Neural cell (in vitro differentiated cells): ENCODE measurements at regions not wholly inside any gene's neighbourhood (a gene's known extent, or its start where the extent isn't known, plus 50 kb on each side); places are given as distances from the start of the nearest gene placed in this dataset.

Source experiments
- H2AFZ ChIP-seq: fragments of 200-600, 300-800 bp; sonication (generic), shearing (Covaris generic); 2 replicates; pipeline ENCODE4 v1.6.0; 2014; ENCODE audit warnings: low read depth, mild to moderate bottlenecking, antibody characterized with exemption, low read length, moderate library complexity
- H3F3A ChIP-seq: fragments of 200-600 bp; shearing (Covaris generic); 2 replicates; pipeline ENCODE4 v1.6.1; 2016; ENCODE audit warnings: mild to moderate bottlenecking, moderate library complexity, mixed read lengths, antibody characterized with exemption, low read length; ENCODE audit not compliant: insufficient read depth, poor library complexity, severe bottlenecking
- H3K27ac ChIP-seq: fragments of 200-600, 300-800 bp; sonication (generic), shearing (Covaris generic); 2 replicates; pipeline ENCODE4 v1.5.1; 2014; ENCODE audit warnings: mild to moderate bottlenecking, low read length, moderate library complexity
- H3K27me3 ChIP-seq: fragments of 300-800, 200-600 bp; sonication (generic), shearing (Covaris generic); 2 replicates; pipeline ENCODE4 v1.6.0; 2014; ENCODE audit warnings: mild to moderate bottlenecking, low read depth, low read length, moderate library complexity; ENCODE audit not compliant: insufficient read depth
- H3K36me3 ChIP-seq: fragments of 300-800, 200-600 bp; sonication (generic), shearing (Covaris generic); 2 replicates; pipeline ENCODE4 v1.5.1; 2014; ENCODE audit warnings: mild to moderate bottlenecking, antibody characterized with exemption, low read length, moderate library complexity; ENCODE audit not compliant: insufficient read depth
- H3K4me2 ChIP-seq: fragments of 300-800, 200-600 bp; sonication (generic), shearing (Covaris generic); 2 replicates; pipeline ENCODE4 v1.6.0; 2014; ENCODE audit warnings: mild to moderate bottlenecking, low read length
- H3K4me3 ChIP-seq: fragments of 300-800, 200-600 bp; sonication (generic), shearing (Covaris generic); 2 replicates; pipeline ENCODE4 v1.5.1; 2014; ENCODE audit warnings: mild to moderate bottlenecking, low read length, moderate library complexity
- H3K79me2 ChIP-seq: fragments of 200-600 bp; shearing (Covaris generic); replicated peaks from 2 replicates; pipeline ENCODE4 v1.6.0; 2014; ENCODE audit warnings: mild to moderate bottlenecking, low read length, moderate library complexity; ENCODE audit not compliant: insufficient read depth
- H3K9ac ChIP-seq: fragments of 300-800, 200-600 bp; sonication (generic), shearing (Covaris generic); 2 replicates; pipeline ENCODE4 v1.6.1; 2016; ENCODE audit warnings: mild to moderate bottlenecking, low read length, mixed read lengths
- H3K9me2 ChIP-seq: fragments of 200-600 bp; shearing (Covaris generic); 2 replicates; pipeline ENCODE4 v1.6.1; 2016; ENCODE audit warnings: mild to moderate bottlenecking, low read length, mixed read lengths; ENCODE audit not compliant: insufficient read depth
- H3K9me3 ChIP-seq: fragments of 200-600, 300-800 bp; sonication (generic), shearing (Covaris generic); 2 replicates; pipeline ENCODE4 v1.6.1; 2016; ENCODE audit warnings: mild to moderate bottlenecking, mixed run types, low read length, moderate library complexity, mixed read lengths
- H4K20me1 ChIP-seq: fragments of 200-600 bp; shearing (Covaris generic); 2 replicates; pipeline ENCODE4 v1.6.1; 2016; ENCODE audit warnings: mild to moderate bottlenecking, mixed run types; ENCODE audit not compliant: insufficient read depth
- EP300 ChIP-seq: fragments of 450-650 bp; conservative IDR thresholded peaks from 2 replicates; pipeline ENCODE4 v1.6.1; 2014; ENCODE audit warnings: antibody characterized with exemption, mild to moderate bottlenecking, moderate library complexity; ENCODE audit not compliant: poor library complexity, severe bottlenecking
- EZH2 ChIP-seq: fragments of 200-600, 300-800 bp; shearing (Covaris generic), sonication (generic); IDR thresholded peaks from 2 replicates; pipeline ENCODE4 v1.6.1; 2014; ENCODE audit warnings: antibody characterized with exemption, low read length, borderline replicate concordance, mild to moderate bottlenecking; ENCODE audit not compliant: insufficient read depth, poor library complexity, severe bottlenecking
- MXI1 ChIP-seq: fragments of 450-650 bp; conservative IDR thresholded peaks from 2 replicates; pipeline ENCODE4 v1.6.1; 2014; ENCODE audit warnings: antibody characterized with exemption, mild to moderate bottlenecking; ENCODE audit not compliant: poor library complexity, severe bottlenecking
- POLR2AphosphoS5 ChIP-seq: IDR thresholded peaks from 2 replicates; pipeline ENCODE4 v1.6.1; 2012
- RAD21 ChIP-seq: fragments of 450-650 bp; conservative IDR thresholded peaks from 2 replicates; pipeline ENCODE4 v1.6.1; 2014; ENCODE audit warnings: antibody characterized with exemption, mild to moderate bottlenecking, moderate library complexity
- SMC3 ChIP-seq: fragments of 450-650 bp; conservative IDR thresholded peaks from 2 replicates; pipeline ENCODE4 v1.6.1; 2014; ENCODE audit warnings: antibody characterized with exemption, mild to moderate bottlenecking, moderate library complexity; ENCODE audit not compliant: poor library complexity
- TAF1 ChIP-seq: IDR thresholded peaks from 2 replicates; pipeline ENCODE4 v1.6.1; 2012; ENCODE audit warnings: low read depth
- TF ChIP-seq, protein P1 (sequence below): IDR thresholded peaks from 2 replicates; pipeline ENCODE4 v1.6.1; 2012; ENCODE audit warnings: borderline replicate concordance
- TF ChIP-seq, protein P2 (sequence below): fragments of 450-650 bp; IDR thresholded peaks from 2 replicates; pipeline ENCODE4 v1.5.1; 2014; ENCODE audit warnings: antibody characterized with exemption, mild to moderate bottlenecking, moderate library complexity; ENCODE audit not compliant: poor library complexity, severe bottlenecking

DNA sequence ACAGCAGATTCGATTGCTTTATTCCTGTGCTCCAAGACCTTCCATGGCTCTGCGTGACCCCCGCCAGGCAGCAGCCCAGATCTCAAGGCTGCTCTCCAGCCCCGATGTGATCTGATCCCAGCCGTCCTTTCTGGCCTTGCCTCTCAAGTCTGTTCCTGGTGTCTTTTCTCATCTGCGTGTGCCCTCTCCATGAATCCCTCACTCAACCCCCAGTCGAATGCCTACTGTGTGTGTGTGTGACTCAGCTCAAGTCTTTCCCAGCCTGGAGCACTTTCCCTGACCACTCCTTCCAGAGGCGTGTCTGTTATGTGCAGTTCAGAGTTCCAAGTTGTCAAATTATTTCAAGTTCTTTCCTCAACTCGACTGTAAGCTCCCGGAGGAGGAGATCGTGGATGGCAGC lies 64.0 kb downstream of the MRM1 start:
- Histone ChIP-seq H3K9me2 (no peaks in the 10 kb centered on the region), H3K4me3 (no peak overlapping the region), H3K79me2 (no peaks in the 10 kb centered on the region), H3F3A (no peaks in the 10 kb centered on the region), H3K9ac (no peak overlapping the region), H4K20me1 (no peaks in the 10 kb centered on the region), H3K27me3 (no peaks in the 10 kb centered on the region), H3K4me2 (no peak overlapping the region), H2AFZ (no peak overlapping the region), H3K9me3 (no peaks in the 10 kb centered on the region), H3K36me3 (no peaks in the 10 kb centered on the region), H3K27ac (no peak overlapping the region)
- TF ChIP-seq SMC3 (no peak), RAD21 (no peak), TAF1 (no peak), EZH2 (no peak), POLR2AphosphoS5 (no peak), MXI1 (no peak), EP300 (no peak)
- TF ChIP-seq, protein P1, sequence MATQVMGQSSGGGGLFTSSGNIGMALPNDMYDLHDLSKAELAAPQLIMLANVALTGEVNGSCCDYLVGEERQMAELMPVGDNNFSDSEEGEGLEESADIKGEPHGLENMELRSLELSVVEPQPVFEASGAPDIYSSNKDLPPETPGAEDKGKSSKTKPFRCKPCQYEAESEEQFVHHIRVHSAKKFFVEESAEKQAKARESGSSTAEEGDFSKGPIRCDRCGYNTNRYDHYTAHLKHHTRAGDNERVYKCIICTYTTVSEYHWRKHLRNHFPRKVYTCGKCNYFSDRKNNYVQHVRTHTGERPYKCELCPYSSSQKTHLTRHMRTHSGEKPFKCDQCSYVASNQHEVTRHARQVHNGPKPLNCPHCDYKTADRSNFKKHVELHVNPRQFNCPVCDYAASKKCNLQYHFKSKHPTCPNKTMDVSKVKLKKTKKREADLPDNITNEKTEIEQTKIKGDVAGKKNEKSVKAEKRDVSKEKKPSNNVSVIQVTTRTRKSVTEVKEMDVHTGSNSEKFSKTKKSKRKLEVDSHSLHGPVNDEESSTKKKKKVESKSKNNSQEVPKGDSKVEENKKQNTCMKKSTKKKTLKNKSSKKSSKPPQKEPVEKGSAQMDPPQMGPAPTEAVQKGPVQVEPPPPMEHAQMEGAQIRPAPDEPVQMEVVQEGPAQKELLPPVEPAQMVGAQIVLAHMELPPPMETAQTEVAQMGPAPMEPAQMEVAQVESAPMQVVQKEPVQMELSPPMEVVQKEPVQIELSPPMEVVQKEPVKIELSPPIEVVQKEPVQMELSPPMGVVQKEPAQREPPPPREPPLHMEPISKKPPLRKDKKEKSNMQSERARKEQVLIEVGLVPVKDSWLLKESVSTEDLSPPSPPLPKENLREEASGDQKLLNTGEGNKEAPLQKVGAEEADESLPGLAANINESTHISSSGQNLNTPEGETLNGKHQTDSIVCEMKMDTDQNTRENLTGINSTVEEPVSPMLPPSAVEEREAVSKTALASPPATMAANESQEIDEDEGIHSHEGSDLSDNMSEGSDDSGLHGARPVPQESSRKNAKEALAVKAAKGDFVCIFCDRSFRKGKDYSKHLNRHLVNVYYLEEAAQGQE = no peak
- TF ChIP-seq, protein P2, sequence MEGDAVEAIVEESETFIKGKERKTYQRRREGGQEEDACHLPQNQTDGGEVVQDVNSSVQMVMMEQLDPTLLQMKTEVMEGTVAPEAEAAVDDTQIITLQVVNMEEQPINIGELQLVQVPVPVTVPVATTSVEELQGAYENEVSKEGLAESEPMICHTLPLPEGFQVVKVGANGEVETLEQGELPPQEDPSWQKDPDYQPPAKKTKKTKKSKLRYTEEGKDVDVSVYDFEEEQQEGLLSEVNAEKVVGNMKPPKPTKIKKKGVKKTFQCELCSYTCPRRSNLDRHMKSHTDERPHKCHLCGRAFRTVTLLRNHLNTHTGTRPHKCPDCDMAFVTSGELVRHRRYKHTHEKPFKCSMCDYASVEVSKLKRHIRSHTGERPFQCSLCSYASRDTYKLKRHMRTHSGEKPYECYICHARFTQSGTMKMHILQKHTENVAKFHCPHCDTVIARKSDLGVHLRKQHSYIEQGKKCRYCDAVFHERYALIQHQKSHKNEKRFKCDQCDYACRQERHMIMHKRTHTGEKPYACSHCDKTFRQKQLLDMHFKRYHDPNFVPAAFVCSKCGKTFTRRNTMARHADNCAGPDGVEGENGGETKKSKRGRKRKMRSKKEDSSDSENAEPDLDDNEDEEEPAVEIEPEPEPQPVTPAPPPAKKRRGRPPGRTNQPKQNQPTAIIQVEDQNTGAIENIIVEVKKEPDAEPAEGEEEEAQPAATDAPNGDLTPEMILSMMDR = no peak

DNA sequence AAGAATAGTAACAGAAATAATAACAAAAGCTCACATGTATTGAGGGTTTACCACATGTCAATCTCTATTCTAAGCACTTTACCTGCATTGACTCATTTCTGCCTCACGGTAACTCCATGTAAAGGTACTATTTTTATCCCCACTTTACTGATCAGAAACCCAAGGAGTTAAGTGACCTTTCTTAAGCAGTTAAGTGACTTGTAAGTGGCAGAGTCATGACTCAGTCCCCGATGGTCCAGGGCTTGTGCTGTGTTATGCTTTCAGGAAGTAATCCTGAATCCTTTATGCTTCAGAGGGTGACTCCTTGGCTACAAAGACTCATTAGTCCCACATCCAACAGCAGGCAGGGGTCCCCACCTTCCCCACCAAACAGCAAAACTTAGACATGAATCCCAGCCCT lies 66.5 kb downstream of the MRM1 start:
- Histone ChIP-seq H3K9me2 (no peaks in the 10 kb centered on the region), H3K27ac (no peak overlapping the region), H3K4me2 (no peak overlapping the region), H3F3A (no peaks in the 10 kb centered on the region), H3K79me2 (no peaks in the 10 kb centered on the region), H4K20me1 (no peaks in the 10 kb centered on the region), H3K4me3 (no peak overlapping the region), H3K9me3 (no peaks in the 10 kb centered on the region), H2AFZ (no peak overlapping the region), H3K27me3 (no peaks in the 10 kb centered on the region), H3K9ac (no peak overlapping the region), H3K36me3 (no peaks in the 10 kb centered on the region)
- TF ChIP-seq TAF1 (no peak), EZH2 (no peak), EP300 (no peak), MXI1 (no peak), RAD21 (no peak), POLR2AphosphoS5 (no peak), SMC3 (no peak)
- TF ChIP-seq, protein P1 = no peak
- TF ChIP-seq, protein P2 = no peak
